Ishikawa (cell line): ENCODE measurements at regions not wholly inside any gene's neighbourhood (a gene's known extent, or its start where the extent isn't known, plus 50 kb on each side); places are given as distances from the start of the nearest gene placed in this dataset.

Experiments
- CEBPB ChIP-seq: IDR thresholded peaks from 2 replicates; pipeline ENCODE4 v1.6.1; 2012
- CREB1 ChIP-seq: IDR thresholded peaks from 2 replicates; pipeline ENCODE4 v1.6.1; 2012; ENCODE audit warnings: low read depth
- EGR1 ChIP-seq: IDR thresholded peaks from 2 replicates; pipeline ENCODE4 v1.6.1; 2012
- EP300 ChIP-seq: IDR thresholded peaks from 2 replicates; pipeline ENCODE4 v1.6.1; 2012; ENCODE audit warnings: borderline replicate concordance
- FOXM1 ChIP-seq: IDR thresholded peaks from 2 replicates; pipeline ENCODE4 v1.6.1; 2012; ENCODE audit warnings: low read depth, borderline replicate concordance
- NFIC ChIP-seq: IDR thresholded peaks from 2 replicates; pipeline ENCODE4 v1.6.1; 2012
- RAD21 ChIP-seq: IDR thresholded peaks from 2 replicates; pipeline ENCODE4 v1.6.1; 2012; ENCODE audit warnings: low read depth
- TAF1 ChIP-seq: IDR thresholded peaks from 2 replicates; pipeline ENCODE4 v1.6.1; 2012; ENCODE audit warnings: low read depth, mild to moderate bottlenecking
- TCF12 ChIP-seq: IDR thresholded peaks from 2 replicates; pipeline ENCODE4 v1.6.1; 2012; ENCODE audit warnings: low read depth
- TEAD4 ChIP-seq: IDR thresholded peaks from 2 replicates; pipeline ENCODE4 v1.6.1; 2012
- YY1 ChIP-seq: IDR thresholded peaks from 2 replicates; pipeline ENCODE4 v1.6.1; 2012; ENCODE audit warnings: low read depth
- ZBTB7A ChIP-seq: IDR thresholded peaks from 2 replicates; pipeline ENCODE4 v1.6.1; 2012; ENCODE audit warnings: low read depth
- TF ChIP-seq, protein P1 (sequence below): IDR thresholded peaks from 2 replicates; pipeline ENCODE4 v1.6.1; 2012
- TF ChIP-seq, protein P2 (sequence below): IDR thresholded peaks from 2 replicates; pipeline ENCODE4 v1.6.1; 2012
- TF ChIP-seq, protein P3 (sequence below): IDR thresholded peaks from 2 replicates; pipeline ENCODE4 v1.6.1; 2012; ENCODE audit warnings: low read depth, mild to moderate bottlenecking

DNA sequence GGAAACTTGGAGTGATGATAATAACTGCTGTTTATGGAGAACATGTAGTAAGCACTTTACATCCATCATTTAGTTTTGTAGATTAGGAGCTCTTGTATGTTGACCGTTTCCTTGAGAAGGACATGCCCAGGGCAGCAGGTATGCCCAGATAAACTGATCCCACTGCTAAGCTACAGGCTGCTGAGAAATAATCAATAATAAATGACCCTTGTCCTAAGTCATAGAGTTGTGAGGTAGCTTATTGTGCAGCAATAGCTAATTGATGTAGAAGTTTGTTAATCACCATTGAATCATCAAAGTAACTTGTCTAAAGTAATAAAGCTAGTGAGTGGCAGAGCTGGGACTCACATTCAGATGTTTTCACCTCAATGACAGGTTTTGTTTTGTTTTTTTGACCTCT lies 287.2 kb upstream of the CYRIA start:
- TF ChIP-seq EP300 (no peak), TAF1 (no peak), CREB1 (no peak), RAD21 (no peak), ZBTB7A (no peak), TCF12 (no peak), NFIC (no peak), CEBPB (no peak), EGR1 (no peak)
- TF ChIP-seq, protein P1, sequence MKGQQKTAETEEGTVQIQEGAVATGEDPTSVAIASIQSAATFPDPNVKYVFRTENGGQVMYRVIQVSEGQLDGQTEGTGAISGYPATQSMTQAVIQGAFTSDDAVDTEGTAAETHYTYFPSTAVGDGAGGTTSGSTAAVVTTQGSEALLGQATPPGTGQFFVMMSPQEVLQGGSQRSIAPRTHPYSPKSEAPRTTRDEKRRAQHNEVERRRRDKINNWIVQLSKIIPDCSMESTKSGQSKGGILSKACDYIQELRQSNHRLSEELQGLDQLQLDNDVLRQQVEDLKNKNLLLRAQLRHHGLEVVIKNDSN = no peak

DNA sequence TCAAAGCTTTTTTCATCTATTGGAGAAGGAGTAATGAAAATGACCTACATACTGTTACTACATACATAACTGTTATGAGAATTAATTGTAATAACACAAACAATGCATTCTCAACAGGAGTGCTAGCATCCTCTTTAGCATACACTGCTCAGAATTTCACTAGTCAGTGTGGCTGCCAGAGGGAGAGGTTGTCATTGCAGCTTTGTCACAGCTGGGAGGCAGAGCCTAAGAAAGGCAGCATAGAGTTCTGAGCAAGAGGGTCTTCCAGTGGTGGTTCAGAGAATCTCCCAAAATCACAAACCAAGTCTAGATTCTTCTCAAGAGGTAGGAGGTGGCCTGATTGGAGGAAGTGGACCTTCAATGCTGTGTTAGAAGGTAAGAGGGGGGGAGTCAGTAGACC lies 286.7 kb upstream of the CYRIA start:
- no peak for TF ChIP-seq ZBTB7A
- no peak for TF ChIP-seq CEBPB
- no peak for TF ChIP-seq TEAD4
- TF ChIP-seq NFIC = no peak
- TF ChIP-seq, protein P2, sequence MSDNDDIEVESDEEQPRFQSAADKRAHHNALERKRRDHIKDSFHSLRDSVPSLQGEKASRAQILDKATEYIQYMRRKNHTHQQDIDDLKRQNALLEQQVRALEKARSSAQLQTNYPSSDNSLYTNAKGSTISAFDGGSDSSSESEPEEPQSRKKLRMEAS = no peak
- TF ChIP-seq, protein P1 = no peak
- TF ChIP-seq TCF12 = no peak

DNA sequence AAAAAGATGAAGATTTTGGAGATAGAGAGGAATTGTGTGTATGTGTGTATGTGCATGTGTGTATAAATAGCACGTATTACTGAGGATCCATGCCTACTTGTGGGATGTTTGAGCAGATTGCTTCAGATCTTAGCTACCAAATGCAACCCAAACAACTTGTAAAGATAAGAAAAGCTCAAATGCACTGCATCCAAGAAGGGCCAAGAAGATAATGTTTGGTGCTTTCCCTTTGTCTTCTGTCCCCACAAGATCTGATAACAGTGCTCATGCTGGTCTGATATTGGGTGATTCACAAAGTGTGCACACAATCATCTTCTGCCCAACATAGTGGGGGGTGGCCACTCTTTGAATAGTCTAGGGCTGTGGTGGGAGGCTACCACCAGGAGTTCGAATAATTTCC lies 284.8 kb upstream of the CYRIA start:
- TF ChIP-seq TCF12 (no peak), NFIC (no peak), YY1 (no peak), CREB1 (no peak), FOXM1 (no peak), TEAD4 (no peak), EP300 (no peak), EGR1 (no peak), ZBTB7A (no peak), RAD21 (no peak), CEBPB (no peak), TAF1 (no peak)
- TF ChIP-seq, protein P2 = no peak
- TF ChIP-seq, protein P3, sequence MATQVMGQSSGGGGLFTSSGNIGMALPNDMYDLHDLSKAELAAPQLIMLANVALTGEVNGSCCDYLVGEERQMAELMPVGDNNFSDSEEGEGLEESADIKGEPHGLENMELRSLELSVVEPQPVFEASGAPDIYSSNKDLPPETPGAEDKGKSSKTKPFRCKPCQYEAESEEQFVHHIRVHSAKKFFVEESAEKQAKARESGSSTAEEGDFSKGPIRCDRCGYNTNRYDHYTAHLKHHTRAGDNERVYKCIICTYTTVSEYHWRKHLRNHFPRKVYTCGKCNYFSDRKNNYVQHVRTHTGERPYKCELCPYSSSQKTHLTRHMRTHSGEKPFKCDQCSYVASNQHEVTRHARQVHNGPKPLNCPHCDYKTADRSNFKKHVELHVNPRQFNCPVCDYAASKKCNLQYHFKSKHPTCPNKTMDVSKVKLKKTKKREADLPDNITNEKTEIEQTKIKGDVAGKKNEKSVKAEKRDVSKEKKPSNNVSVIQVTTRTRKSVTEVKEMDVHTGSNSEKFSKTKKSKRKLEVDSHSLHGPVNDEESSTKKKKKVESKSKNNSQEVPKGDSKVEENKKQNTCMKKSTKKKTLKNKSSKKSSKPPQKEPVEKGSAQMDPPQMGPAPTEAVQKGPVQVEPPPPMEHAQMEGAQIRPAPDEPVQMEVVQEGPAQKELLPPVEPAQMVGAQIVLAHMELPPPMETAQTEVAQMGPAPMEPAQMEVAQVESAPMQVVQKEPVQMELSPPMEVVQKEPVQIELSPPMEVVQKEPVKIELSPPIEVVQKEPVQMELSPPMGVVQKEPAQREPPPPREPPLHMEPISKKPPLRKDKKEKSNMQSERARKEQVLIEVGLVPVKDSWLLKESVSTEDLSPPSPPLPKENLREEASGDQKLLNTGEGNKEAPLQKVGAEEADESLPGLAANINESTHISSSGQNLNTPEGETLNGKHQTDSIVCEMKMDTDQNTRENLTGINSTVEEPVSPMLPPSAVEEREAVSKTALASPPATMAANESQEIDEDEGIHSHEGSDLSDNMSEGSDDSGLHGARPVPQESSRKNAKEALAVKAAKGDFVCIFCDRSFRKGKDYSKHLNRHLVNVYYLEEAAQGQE = no peak
- TF ChIP-seq, protein P1 = no peak

DNA sequence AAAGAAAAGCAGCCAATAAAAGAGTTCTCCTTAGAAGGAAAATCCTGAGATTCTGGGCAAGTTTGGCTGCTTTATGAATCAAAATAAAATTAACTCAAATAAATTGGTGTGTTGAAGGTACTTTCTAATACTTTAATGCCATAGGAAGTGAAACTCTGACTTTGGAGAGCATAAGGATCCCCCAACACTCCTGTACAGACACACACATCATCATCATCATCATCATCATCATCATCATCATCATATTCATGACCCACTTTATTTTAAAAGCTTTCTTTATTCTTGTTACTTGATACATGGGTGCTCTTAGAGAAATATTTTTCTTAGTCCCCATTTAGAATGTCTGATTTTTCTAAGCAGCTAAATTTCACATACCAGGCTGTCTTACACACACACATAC lies 283.1 kb upstream of the CYRIA start:
- TF ChIP-seq ZBTB7A = no peak
- no peak for TF ChIP-seq TEAD4
- TF ChIP-seq, protein P3 = no peak
- no peak for TF ChIP-seq FOXM1
- no peak for TF ChIP-seq CEBPB
- TF ChIP-seq EGR1 = no peak
- no peak for TF ChIP-seq EP300
- no peak for TF ChIP-seq NFIC
- TF ChIP-seq, protein P2 = no peak
- no peak for TF ChIP-seq RAD21
- no peak for TF ChIP-seq TAF1
- TF ChIP-seq, protein P1 = no peak
- TF ChIP-seq TCF12 = no peak
- TF ChIP-seq YY1 = no peak
- no peak for TF ChIP-seq CREB1

DNA sequence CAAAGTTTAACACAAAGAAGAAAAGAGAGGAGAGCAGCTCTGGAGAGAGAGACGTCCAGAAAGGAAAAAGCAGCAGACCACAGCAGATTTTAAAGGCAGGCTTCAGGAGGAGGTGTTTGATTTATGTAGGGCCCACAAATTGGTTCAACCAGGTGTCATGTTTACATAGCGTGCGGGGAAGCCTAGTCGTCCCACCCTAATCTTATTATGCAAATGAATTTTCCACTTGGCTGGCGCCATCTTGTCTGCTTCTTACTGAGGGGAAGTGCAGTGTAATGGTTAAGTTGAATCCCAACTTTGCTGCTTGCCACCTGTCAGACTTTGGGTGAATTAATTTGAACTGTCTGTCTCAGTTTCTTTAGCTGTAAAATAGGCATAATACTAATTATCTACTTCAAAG lies 282.4 kb upstream of the CYRIA start:
- no peak for TF ChIP-seq RAD21
- no peak for TF ChIP-seq NFIC
- TF ChIP-seq, protein P2 = no peak
- TF ChIP-seq CREB1 = no peak
- no peak for TF ChIP-seq EP300
- no peak for TF ChIP-seq YY1
- no peak for TF ChIP-seq TEAD4
- no peak for TF ChIP-seq CEBPB
- TF ChIP-seq ZBTB7A = no peak
- no peak for TF ChIP-seq FOXM1
- no peak for TF ChIP-seq EGR1
- TF ChIP-seq TAF1 = no peak
- TF ChIP-seq, protein P1 = no peak
- TF ChIP-seq, protein P3 = no peak
- no peak for TF ChIP-seq TCF12
